ENCODE measurements at regions not wholly inside any gene's neighbourhood (a gene's known extent, or its start where the extent isn't known, plus 50 kb on each side); places are given as distances from the start of the nearest gene placed in this dataset.

DNA sequence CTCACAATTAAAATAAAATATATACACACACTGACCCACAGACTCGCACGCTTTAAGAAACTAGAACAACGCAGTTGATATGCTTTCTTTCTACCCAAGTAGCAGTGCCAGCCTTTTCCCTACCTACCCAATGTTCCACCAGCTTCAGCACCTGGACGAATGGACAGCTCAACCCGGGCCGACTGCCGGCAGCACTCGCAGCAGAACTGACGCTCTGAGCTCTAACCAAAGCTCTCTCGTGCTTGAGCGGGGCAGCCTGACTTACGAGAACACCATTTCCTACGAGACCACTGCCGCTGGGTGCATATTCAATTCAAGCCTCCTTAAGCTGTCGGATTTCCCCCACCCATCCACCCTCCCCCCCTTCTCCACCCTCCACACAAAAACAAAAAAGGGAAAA is 127.4 kb upstream of the DPYD start:
- TF ChIP-seq CTCF (IDR thresholded peaks at IDR 0.05) = no peak
- no peaks in the 10 kb centered on the region for H3K36me3 ChIP-seq
- intact Hi-C loops (cut with DNase I) = no loop called here
- no peak overlapping the region for H3K4me3 ChIP-seq
- peak; percentile 88 to 96 (median 94) for ATAC-seq
- H3K9me3 ChIP-seq = no peaks in the 10 kb centered on the region
- WGBS, 2 donors = 1 to 2% methylated on average over 15 of the region's 15 CpGs
- H3K27ac ChIP-seq = no peak overlapping the region
- H3K27me3 ChIP-seq = peaks cover 7 to 41% (median 21%) of the 10 kb centered on the region in 4 donors
- DNase-seq = peak; percentile 67 to 89 (median 83)
- FAIRE-seq = no peak
- H3K4me1 ChIP-seq = peaks cover 0 to 7% (median 0%) of the 10 kb centered on the region in 3 donors

GRCh38 chr1:98047171-98047570 is 126.3 kb upstream of the DPYD start:
- no peak for FAIRE-seq

DNA sequence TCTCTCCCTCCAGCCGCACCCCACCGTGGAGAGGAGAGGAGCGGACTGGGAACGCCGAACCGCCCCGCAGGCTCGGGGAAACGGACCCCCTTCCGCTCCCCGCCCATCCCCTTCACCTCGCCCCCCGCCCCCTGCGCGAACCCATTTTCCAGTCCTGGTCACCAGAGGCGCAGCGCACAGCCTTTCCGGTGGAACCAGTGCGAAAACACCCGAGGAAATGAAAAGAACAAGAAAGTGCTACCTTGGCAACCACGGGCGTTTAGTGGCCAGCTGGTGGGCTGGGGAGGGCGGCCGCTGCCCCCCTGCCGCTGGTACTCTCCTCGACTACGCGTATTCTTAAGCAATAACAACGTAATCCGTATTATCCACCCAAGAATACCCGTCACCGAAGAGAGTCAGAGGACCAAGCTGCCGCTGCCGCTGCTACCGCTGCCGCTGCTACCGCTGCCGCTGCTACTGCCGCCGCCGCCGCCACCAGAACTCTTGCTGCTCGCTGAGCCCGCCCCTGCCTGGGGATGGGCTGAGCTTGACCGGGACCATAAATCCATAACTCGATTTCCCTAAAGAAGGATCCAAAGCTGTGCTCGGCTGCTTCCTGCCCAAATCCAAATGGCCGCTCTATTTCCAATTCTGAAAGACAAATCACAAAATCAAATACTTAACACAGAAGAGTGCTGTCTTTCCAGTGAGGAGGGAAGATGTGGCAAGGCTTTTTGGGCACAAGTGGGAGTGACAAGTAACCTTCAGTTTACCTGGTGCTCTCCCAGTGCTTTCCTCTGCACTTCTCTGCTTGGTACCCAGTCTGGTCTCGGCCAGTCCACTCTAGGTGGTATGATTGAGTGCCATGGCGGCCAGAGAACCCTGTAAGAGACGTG is 125.2 kb upstream of the DPYD start:
- TF ChIP-seq CTCF (IDR thresholded peaks at IDR 0.05) = no peak
- DNase-seq (peak in 2 of 6 donors; percentile 46 to 56), ATAC-seq (peak in 2 of 4 donors; percentile 19 to 42), FAIRE-seq (no peak)
- Histone ChIP-seq H3K9me3 (no peaks in the 10 kb centered on the region), H3K36me3 (no peaks in the 10 kb centered on the region), H3K4me3 (peak overlapping the region in 3 of 4 donors; percentile 19 to 50 (median 26)), H3K4me1 (peaks cover 0 to 6% (median 0%) of the 10 kb centered on the region in 3 donors), H3K27me3 (peaks cover 7 to 49% (median 23%) of the 10 kb centered on the region in 4 donors), H3K27ac (no peak overlapping the region)
- 4% methylated on average over 49 to 51 of the region's 51 CpGs for WGBS, 2 donors
- intact Hi-C loops (cut with DNase I) = no loop called here

More at GRCh38 chr1:98047171-98047570, 126.3 kb upstream of the DPYD start:
- TF ChIP-seq CTCF (IDR thresholded peaks at IDR 0.05) = no peak
- peaks cover 0 to 6% (median 0%) of the 10 kb centered on the region in 3 donors for H3K4me1 ChIP-seq
- no peaks in the 10 kb centered on the region for H3K9me3 ChIP-seq
- H3K4me3 ChIP-seq = no peak overlapping the region
- WGBS, 2 donors = 30 to 38% methylated on average over 1 of the region's 1 CpG
- H3K36me3 ChIP-seq = no peaks in the 10 kb centered on the region
- ATAC-seq (no peak), DNase-seq (no peak)
- intact Hi-C loops (cut with DNase I) = no loop called here
- H3K27me3 ChIP-seq = peaks cover 7 to 51% (median 23%) of the 10 kb centered on the region in 4 donors
- H3K27ac ChIP-seq = no peak overlapping the region

DNA sequence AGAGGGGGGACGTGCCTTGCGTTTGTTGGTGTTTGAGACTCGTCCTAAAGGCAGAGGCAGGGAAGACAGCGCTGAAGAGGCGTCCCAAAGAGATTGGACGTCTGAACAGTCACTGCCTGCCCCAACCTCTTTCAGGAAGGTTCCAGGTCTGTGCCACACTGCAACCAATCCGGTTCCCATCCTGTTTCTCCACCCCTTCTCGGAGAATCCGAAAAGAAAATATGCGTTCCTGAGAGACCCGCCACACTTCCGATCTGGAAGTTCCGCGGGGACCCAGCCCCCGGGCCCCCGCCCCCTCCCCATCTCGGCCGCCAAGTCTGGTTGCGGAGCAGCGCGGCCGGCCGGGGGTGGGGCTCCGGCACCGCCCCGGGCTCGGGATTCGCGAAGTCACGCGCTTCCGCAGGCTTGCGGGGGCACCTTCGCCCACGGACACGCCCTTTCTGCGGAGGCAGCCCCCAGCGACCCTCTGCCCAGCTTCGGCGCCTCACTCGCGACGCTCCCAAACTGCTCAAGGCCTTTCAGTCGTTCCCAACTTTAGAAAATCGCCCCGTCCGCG is 124.5 kb upstream of the DPYD start:
- ATAC-seq = peak in 1 of 4 donors; percentile 29
- peaks cover 7 to 43% (median 20%) of the 10 kb centered on the region in 4 donors for H3K27me3 ChIP-seq

More for the DNA sequence above, 124.5 kb upstream of the DPYD start:
- intact Hi-C loops (cut with DNase I) = no loop called here
- no peak for TF ChIP-seq CTCF (IDR thresholded peaks at IDR 0.05)
- no peaks in the 10 kb centered on the region for H3K9me3 ChIP-seq
- DNase-seq (peak in 1 of 6 donors; percentile 59), FAIRE-seq (no peak)
- H3K27ac ChIP-seq = no peak overlapping the region
- H3K4me1 ChIP-seq = peaks cover 0 to 6% (median 0%) of the 10 kb centered on the region in 3 donors
- peak overlapping the region in 3 of 4 donors; percentile 19 to 50 (median 26) for H3K4me3 ChIP-seq
- H3K36me3 ChIP-seq = no peaks in the 10 kb centered on the region
- WGBS, 2 donors = 2% methylated on average over 28 to 48 of the region's 48 CpGs

Measured in pancreas (tissue), 10 donors.